ENCODE measurements at regions not wholly inside any gene's neighbourhood (a gene's known extent, or its start where the extent isn't known, plus 50 kb on each side); places are given as distances from the start of the nearest gene placed in this dataset.

- TF ChIP-seq E2F6 (IDR thresholded peaks at IDR 0.05): no peak
These were observed 61.7 kb upstream of the GUCY1A1 start (continued) for GRCh38 chr4:155604718-155605626.

Measured in H1 (cell line).